Testis (tissue), 2 donors: ENCODE measurements at regions not wholly inside any gene's neighbourhood (a gene's known extent, or its start where the extent isn't known, plus 50 kb on each side); places are given as distances from the start of the nearest gene placed in this dataset.

Experiments
- CTCF ChIP-seq, 3 experiments: fragments of 450-650 bp in 2 of 3; fragments of 200-600 bp in 1 of 3; sonication (generic) in 1 of 3; IDR thresholded peaks; one replicate each; pipeline ENCODE4 v1.5.1; 2016 to 2019; ENCODE audit warnings: antibody characterized with exemption in 3 of 3, mild to moderate bottlenecking in 2 of 3, moderate library complexity in 1 of 3
- POLR2A ChIP-seq: fragments of 450-650 bp; IDR thresholded peaks from one replicate; pipeline ENCODE4 v1.6.1; 2017; ENCODE audit warnings: antibody characterized with exemption, mild to moderate bottlenecking, moderate library complexity

DNA sequence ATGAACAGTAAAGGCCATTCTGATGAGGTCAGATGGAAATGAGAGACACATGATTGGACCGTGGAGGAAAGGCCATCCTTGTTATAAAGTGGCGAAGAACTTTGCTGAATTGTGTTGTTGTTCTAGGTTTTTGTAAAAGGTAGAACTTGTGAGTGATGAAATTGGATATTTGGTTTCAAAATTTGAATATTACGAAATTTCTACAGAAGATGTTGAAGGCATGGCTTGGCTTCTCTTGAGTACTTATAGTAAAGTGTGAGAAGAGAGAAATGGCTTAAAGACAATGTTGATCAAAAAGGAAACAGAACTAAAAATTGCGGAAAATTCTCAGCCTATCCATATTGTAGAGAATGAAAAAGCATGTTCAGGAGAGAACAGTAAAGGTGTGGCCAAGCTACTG is 166.6 kb upstream of the S1PR3 start:
- no peak for TF ChIP-seq CTCF (IDR thresholded peaks at IDR 0.05)
- TF ChIP-seq POLR2A = no peak
